ENCODE measurements at regions not wholly inside any gene's neighbourhood (a gene's known extent, or its start where the extent isn't known, plus 50 kb on each side); places are given as distances from the start of the nearest gene placed in this dataset.

DNA sequence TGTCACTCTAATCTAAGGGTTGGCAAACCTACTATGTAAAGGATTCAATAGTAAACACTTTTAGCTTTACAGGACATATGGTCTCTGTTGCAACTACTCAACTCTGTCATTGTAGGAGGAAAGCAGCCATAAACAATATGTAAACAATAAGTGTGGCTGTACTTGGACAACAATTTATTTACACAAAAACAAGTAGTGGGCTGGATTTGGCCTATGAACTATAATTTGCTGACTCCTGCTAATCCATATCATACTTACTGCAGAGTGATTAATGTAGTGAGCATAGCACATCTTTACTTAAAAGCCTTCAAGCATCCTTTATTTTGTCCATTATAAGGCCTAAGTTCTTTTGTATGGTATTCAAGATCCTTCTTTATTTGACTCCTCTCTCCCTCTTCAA, 441.9 kb downstream of the ZIC1 start:
- in situ Hi-C loops (cut with MboI) = no loop called here
- intact Hi-C loops (cut with micrococcal nuclease; ENCODE audit: unreplicated experiment) = no loop called here
- Histone ChIP-seq H3K27me3 (replicated peaks in 1 of 2; ENCODE audit: control insufficient read depth in 2 of 2, insufficient read depth in 2 of 2, low read length in 1 of 2) (no peaks in the 10 kb centered on the region), H3K27ac (ENCODE audit: control insufficient read depth, insufficient read depth) (no peak overlapping the region), H4K20me1 (ENCODE audit: control insufficient read depth, insufficient read depth) (no peaks in the 10 kb centered on the region), H3K4me1 (ENCODE audit: control insufficient read depth, insufficient read depth, low read length) (no peaks in the 10 kb centered on the region), H3K4me3 (no peak overlapping the region), H3K9me3 (replicated peaks; ENCODE audit: control insufficient read depth, insufficient read depth, low read length) (no peaks in the 10 kb centered on the region), H3K36me3 (ENCODE audit: control insufficient read depth in 2 of 2, insufficient read depth in 2 of 2, low read length in 1 of 2) (no peaks in the 10 kb centered on the region), H3K4me2 (ENCODE audit: control insufficient read depth, insufficient read depth) (no peak overlapping the region), H3K9ac (ENCODE audit: control insufficient read depth, insufficient read depth, low read length) (no peak overlapping the region), H3K79me2 (ENCODE audit: control insufficient read depth, insufficient read depth, low read length) (no peaks in the 10 kb centered on the region), H2AFZ (ENCODE audit: control insufficient read depth, low read depth, low read length) (no peak overlapping the region)
- no peak for ATAC-seq
- no peak for FAIRE-seq
- ChIA-PET CTCF (no interaction called here), SMC1A (ENCODE audit: uncharacterized antibody, unreplicated experiment) (no interaction called here), RAD21 (ENCODE audit: unreplicated experiment) (no interaction called here), POLR2A (no interaction called here)
- BruUV-seq (replicated peaks) = no TSS peak
- no peak for DNase-seq (ENCODE audit: low read depth, low spot score)
- no peak for TF ChIP-seq SP1 (IDR thresholded peaks at IDR 0.05; ENCODE audit: low read depth, low read length)
- TF ChIP-seq EZH2 (IDR thresholded peaks at IDR 0.05; ENCODE audit: borderline replicate concordance, control insufficient read depth, low read depth, low read length) = no peak
- TF ChIP-seq, protein P1, sequence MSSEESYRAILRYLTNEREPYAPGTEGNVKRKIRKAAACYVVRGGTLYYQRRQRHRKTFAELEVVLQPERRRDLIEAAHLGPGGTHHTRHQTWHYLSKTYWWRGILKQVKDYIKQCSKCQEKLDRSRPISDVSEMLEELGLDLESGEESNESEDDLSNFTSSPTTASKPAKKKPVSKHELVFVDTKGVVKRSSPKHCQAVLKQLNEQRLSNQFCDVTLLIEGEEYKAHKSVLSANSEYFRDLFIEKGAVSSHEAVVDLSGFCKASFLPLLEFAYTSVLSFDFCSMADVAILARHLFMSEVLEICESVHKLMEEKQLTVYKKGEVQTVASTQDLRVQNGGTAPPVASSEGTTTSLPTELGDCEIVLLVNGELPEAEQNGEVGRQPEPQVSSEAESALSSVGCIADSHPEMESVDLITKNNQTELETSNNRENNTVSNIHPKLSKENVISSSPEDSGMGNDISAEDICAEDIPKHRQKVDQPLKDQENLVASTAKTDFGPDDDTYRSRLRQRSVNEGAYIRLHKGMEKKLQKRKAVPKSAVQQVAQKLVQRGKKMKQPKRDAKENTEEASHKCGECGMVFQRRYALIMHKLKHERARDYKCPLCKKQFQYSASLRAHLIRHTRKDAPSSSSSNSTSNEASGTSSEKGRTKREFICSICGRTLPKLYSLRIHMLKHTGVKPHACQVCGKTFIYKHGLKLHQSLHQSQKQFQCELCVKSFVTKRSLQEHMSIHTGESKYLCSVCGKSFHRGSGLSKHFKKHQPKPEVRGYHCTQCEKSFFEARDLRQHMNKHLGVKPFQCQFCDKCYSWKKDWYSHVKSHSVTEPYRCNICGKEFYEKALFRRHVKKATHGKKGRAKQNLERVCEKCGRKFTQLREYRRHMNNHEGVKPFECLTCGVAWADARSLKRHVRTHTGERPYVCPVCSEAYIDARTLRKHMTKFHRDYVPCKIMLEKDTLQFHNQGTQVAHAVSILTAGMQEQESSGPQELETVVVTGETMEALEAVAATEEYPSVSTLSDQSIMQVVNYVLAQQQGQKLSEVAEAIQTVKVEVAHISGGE (CRISPR knock-in tag; IDR thresholded peaks at IDR 0.05) = no peak
- no peak for TF ChIP-seq ZBTB40 (IDR thresholded peaks at IDR 0.05; ENCODE audit: borderline replicate concordance)
- TF ChIP-seq SUZ12 (IDR thresholded peaks at IDR 0.05; ENCODE audit: unreplicated experiment) = no peak
- TF ChIP-seq RAD21 (IDR thresholded peaks at IDR 0.05; ENCODE audit: insufficient read depth, low read depth, low read length) = no peak
- no peak for TF ChIP-seq BACH1 (IDR thresholded peaks at IDR 0.05; ENCODE audit: borderline replicate concordance)
- TF ChIP-seq, protein P2, sequence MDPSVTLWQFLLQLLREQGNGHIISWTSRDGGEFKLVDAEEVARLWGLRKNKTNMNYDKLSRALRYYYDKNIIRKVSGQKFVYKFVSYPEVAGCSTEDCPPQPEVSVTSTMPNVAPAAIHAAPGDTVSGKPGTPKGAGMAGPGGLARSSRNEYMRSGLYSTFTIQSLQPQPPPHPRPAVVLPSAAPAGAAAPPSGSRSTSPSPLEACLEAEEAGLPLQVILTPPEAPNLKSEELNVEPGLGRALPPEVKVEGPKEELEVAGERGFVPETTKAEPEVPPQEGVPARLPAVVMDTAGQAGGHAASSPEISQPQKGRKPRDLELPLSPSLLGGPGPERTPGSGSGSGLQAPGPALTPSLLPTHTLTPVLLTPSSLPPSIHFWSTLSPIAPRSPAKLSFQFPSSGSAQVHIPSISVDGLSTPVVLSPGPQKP (IDR thresholded peaks at IDR 0.05; ENCODE audit: low read depth, low read length) = no peak
- no peak for TF ChIP-seq MYB (IDR thresholded peaks at IDR 0.05; ENCODE audit: borderline replicate concordance, low read depth, low read length)
- TF ChIP-seq, protein P3, sequence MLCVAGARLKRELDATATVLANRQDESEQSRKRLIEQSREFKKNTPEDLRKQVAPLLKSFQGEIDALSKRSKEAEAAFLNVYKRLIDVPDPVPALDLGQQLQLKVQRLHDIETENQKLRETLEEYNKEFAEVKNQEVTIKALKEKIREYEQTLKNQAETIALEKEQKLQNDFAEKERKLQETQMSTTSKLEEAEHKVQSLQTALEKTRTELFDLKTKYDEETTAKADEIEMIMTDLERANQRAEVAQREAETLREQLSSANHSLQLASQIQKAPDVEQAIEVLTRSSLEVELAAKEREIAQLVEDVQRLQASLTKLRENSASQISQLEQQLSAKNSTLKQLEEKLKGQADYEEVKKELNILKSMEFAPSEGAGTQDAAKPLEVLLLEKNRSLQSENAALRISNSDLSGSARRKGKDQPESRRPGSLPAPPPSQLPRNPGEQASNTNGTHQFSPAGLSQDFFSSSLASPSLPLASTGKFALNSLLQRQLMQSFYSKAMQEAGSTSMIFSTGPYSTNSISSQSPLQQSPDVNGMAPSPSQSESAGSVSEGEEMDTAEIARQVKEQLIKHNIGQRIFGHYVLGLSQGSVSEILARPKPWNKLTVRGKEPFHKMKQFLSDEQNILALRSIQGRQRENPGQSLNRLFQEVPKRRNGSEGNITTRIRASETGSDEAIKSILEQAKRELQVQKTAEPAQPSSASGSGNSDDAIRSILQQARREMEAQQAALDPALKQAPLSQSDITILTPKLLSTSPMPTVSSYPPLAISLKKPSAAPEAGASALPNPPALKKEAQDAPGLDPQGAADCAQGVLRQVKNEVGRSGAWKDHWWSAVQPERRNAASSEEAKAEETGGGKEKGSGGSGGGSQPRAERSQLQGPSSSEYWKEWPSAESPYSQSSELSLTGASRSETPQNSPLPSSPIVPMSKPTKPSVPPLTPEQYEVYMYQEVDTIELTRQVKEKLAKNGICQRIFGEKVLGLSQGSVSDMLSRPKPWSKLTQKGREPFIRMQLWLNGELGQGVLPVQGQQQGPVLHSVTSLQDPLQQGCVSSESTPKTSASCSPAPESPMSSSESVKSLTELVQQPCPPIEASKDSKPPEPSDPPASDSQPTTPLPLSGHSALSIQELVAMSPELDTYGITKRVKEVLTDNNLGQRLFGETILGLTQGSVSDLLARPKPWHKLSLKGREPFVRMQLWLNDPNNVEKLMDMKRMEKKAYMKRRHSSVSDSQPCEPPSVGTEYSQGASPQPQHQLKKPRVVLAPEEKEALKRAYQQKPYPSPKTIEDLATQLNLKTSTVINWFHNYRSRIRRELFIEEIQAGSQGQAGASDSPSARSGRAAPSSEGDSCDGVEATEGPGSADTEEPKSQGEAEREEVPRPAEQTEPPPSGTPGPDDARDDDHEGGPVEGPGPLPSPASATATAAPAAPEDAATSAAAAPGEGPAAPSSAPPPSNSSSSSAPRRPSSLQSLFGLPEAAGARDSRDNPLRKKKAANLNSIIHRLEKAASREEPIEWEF (IDR thresholded peaks at IDR 0.05; ENCODE audit: insufficient replicate concordance, low read depth, low read length) = no peak
- TF ChIP-seq FOS (IDR thresholded peaks at IDR 0.05; ENCODE audit: borderline replicate concordance, extremely low read depth, insufficient read length) = no peak
